GM23338 (cell line): ENCODE measurements at regions not wholly inside any gene's neighbourhood (a gene's known extent, or its start where the extent isn't known, plus 50 kb on each side); places are given as distances from the start of the nearest gene placed in this dataset.

Experiments used
- ATAC-seq: fragments of 200-7000 bp; cut with Tn5 transposase; 3 replicates; pipeline ENCODE4 v1.9.1; 2020
- DNase-seq: peaks from one replicate; pipeline ENCODE4 v3.0.0-alpha.2; 2015; ENCODE audit warnings: low spot score
- H2AFZ ChIP-seq: fragments of 200-600 bp; sonication (generic); 2 replicates; pipeline ENCODE4 v1.8.0; 2016; ENCODE audit warnings: antibody characterized with exemption, mild to moderate bottlenecking, moderate library complexity
- H3F3A ChIP-seq: fragments of 200-600 bp; sonication (generic); replicated peaks from 2 replicates; pipeline ENCODE4 v1.8.0; 2017; ENCODE audit warnings: antibody characterized with exemption, mixed run types, low read depth
- H3K27ac ChIP-seq: fragments of 200-600 bp; sonication (generic); 2 replicates; pipeline ENCODE4 v1.6.1; 2016; ENCODE audit warnings: low read depth
- H3K27me3 ChIP-seq: fragments of 200-600 bp; sonication (generic); 2 replicates; pipeline ENCODE4 v1.8.0; 2016; ENCODE audit warnings: mild to moderate bottlenecking, mixed run types, moderate library complexity; ENCODE audit not compliant: insufficient read depth
- H3K36me3 ChIP-seq: fragments of 200-600 bp; sonication (generic); 2 replicates; pipeline ENCODE4 v1.8.0; 2016; ENCODE audit warnings: mild to moderate bottlenecking; ENCODE audit not compliant: insufficient read depth
- H3K4me1 ChIP-seq: fragments of 200-600 bp; sonication (generic); 2 replicates; pipeline ENCODE4 v1.8.0; 2016; ENCODE audit warnings: mild to moderate bottlenecking, moderate library complexity; ENCODE audit not compliant: insufficient read depth
- H3K4me2 ChIP-seq: fragments of 200-600 bp; sonication (generic); 2 replicates; pipeline ENCODE4 v1.7.1; 2017; ENCODE audit warnings: mixed run types
- H3K4me3 ChIP-seq: fragments of 200-600 bp; sonication (generic); 2 replicates; pipeline ENCODE4 v1.6.1; 2016; ENCODE audit warnings: mixed run types
- H3K79me2 ChIP-seq: fragments of 200-600 bp; sonication (generic); replicated peaks from 2 replicates; pipeline ENCODE4 v1.8.0; 2017; ENCODE audit warnings: mild to moderate bottlenecking; ENCODE audit not compliant: insufficient read depth
- H3K9me2 ChIP-seq: fragments of 200-600 bp; sonication (generic); 2 replicates; pipeline ENCODE4 v1.8.0; 2017; ENCODE audit not compliant: insufficient read depth
- H4K20me1 ChIP-seq: fragments of 200-600 bp; sonication (generic); replicated peaks from 2 replicates; pipeline ENCODE4 v1.8.0; 2017; ENCODE audit warnings: mild to moderate bottlenecking; ENCODE audit not compliant: insufficient read depth
- H3K27ac Mint-ChIP-seq: 2 replicates; pipeline ENCODE4 v1.8.0; 2020; ENCODE audit warnings: inconsistent platforms, mild to moderate bottlenecking, moderate library complexity, mixed read lengths
- H3K27me3 Mint-ChIP-seq: 3 replicates; pipeline ENCODE4 v1.8.0; 2022; ENCODE audit warnings: low read depth, mild to moderate bottlenecking, moderate library complexity, mixed read lengths, inconsistent platforms; ENCODE audit not compliant: insufficient read depth, poor library complexity
- H3K36me3 Mint-ChIP-seq: 3 replicates; pipeline ENCODE4 v1.8.0; 2021; ENCODE audit warnings: low read depth, mild to moderate bottlenecking, inconsistent platforms, moderate library complexity, mixed read lengths
- H3K4me1 Mint-ChIP-seq: 3 replicates; pipeline ENCODE4 v1.8.0; 2020; ENCODE audit warnings: mild to moderate bottlenecking, inconsistent platforms, mixed read lengths
- H3K4me3 Mint-ChIP-seq: 3 replicates; pipeline ENCODE4 v1.8.0; 2021; ENCODE audit warnings: moderate library complexity, mild to moderate bottlenecking, inconsistent platforms, mixed read lengths
- H3K9me3 Mint-ChIP-seq: 3 replicates; pipeline ENCODE4 v1.8.0; 2020; ENCODE audit warnings: moderate library complexity, mild to moderate bottlenecking, inconsistent platforms, mixed read lengths
- CREB1 ChIP-seq: fragments of 250-450 bp; sonication (Bioruptor Pico); IDR thresholded peaks from 2 replicates; pipeline ENCODE4 v1.5.0; 2020; ENCODE audit warnings: low read depth, mild to moderate bottlenecking, moderate library complexity
- CTCF ChIP-seq, 2 experiments: fragments of 200-600 bp in 1 of 2; sonication (generic) in 1 of 2; conservative IDR thresholded peaks; 2 replicates each; pipeline versions ENCODE4 v1.5.1 to v1.6.1; 2016 to 2017; ENCODE audit warnings: antibody characterized with exemption in 2 of 2, low read depth in 2 of 2, mild to moderate bottlenecking in 2 of 2, moderate library complexity in 1 of 2
- ETS1 ChIP-seq: IDR thresholded peaks from 2 replicates; pipeline ENCODE4 v1.6.1; 2016; ENCODE audit warnings: antibody characterized with exemption
- EZH2 ChIP-seq: fragments of 200-600 bp; sonication (generic); IDR thresholded peaks from one replicate; pipeline ENCODE4 v1.8.0; 2017; ENCODE audit warnings: antibody characterized with exemption, mild to moderate bottlenecking, low read depth; ENCODE audit not compliant: unreplicated experiment
- JUNB ChIP-seq: IDR thresholded peaks from one replicate; pipeline ENCODE4 v1.6.1; 2016; ENCODE audit warnings: antibody characterized with exemption; ENCODE audit not compliant: unreplicated experiment
- POLR2AphosphoS5 ChIP-seq: IDR thresholded peaks from 2 replicates; pipeline ENCODE4 v1.6.1; 2016; ENCODE audit warnings: antibody characterized with exemption, low read depth
- ZNF114 ChIP-seq: fragments of 250-450 bp; sonication (Bioruptor Pico); IDR thresholded peaks from 2 replicates; pipeline ENCODE4 v1.5.0; 2020; ENCODE audit warnings: mild to moderate bottlenecking, moderate library complexity
- ZNF462 ChIP-seq: fragments of 250-450 bp; sonication (Bioruptor Pico); IDR thresholded peaks from 2 replicates; pipeline ENCODE4 v1.5.0; 2020; ENCODE audit warnings: mild to moderate bottlenecking, moderate library complexity

GRCh38 chr11:10400856-10401255, 54.2 kb upstream of the AMPD3 start (continued):
- TF ChIP-seq ZNF114 (CRISPR knock-in tag) = no peak

GRCh38 chr11:10401256-10401655, 53.8 kb upstream of the AMPD3 start:
- Histone ChIP-seq H3K4me1 (no peaks in the 10 kb centered on the region), H2AFZ (peak overlapping the region; percentile 63), H3K79me2 (no peaks in the 10 kb centered on the region), H4K20me1 (no peaks in the 10 kb centered on the region), H3K36me3 (no peaks in the 10 kb centered on the region), H3K4me2 (no peak overlapping the region), H3F3A (no peaks in the 10 kb centered on the region), H3K27ac (no peak overlapping the region), H3K27me3 (no peaks in the 10 kb centered on the region), H3K4me3 (no peak overlapping the region), H3K9me2 (no peaks in the 10 kb centered on the region; the same call in 1 of the 2 replicates)
- Mint-ChIP-seq H3K27ac (no peak overlapping the region), H3K27me3 (peaks cover 2% of the 10 kb centered on the region), H3K4me1 (peaks cover 7% of the 10 kb centered on the region), H3K4me3 (no peak overlapping the region), H3K9me3 (no peaks in the 10 kb centered on the region), H3K36me3 (no peaks in the 10 kb centered on the region)
- DNase-seq (peak; percentile 17), ATAC-seq (peak; percentile 45)
- TF ChIP-seq CTCF (conservative IDR thresholded peaks at IDR 0.05; ENCODE audit: low read depth in 2 of 2) (peak; percentile 15 to 55; a peak in 2 of 4 replicates), ZNF462 (no peak), JUNB (no peak), POLR2AphosphoS5 (no peak), CREB1 (CRISPR knock-in tag) (no peak), ETS1 (no peak), ZNF114 (CRISPR knock-in tag) (no peak), EZH2 (no peak)
